ENCODE measurements at regions not wholly inside any gene's neighbourhood (a gene's known extent, or its start where the extent isn't known, plus 50 kb on each side); places are given as distances from the start of the nearest gene placed in this dataset.
"Not testable (repeated sequence)": the region's sequence is repeated elsewhere in the genome, so short reads cannot be mapped to it uniquely, and the experiment has no call there.

- DNase-seq, result peak in 1 of 3 experiments; percentile 58
Observed at GRCh38 chr20:58765780-58766179, 73.2 kb downstream of the NPEPL1 start.

- not testable (repeated sequence) for DNase-seq
Observed at GRCh38 chr20:58767817-58768216, 75.2 kb downstream of the NPEPL1 start.
